ENCODE measurements at regions not wholly inside any gene's neighbourhood (a gene's known extent, or its start where the extent isn't known, plus 50 kb on each side); places are given as distances from the start of the nearest gene placed in this dataset.

DNA sequence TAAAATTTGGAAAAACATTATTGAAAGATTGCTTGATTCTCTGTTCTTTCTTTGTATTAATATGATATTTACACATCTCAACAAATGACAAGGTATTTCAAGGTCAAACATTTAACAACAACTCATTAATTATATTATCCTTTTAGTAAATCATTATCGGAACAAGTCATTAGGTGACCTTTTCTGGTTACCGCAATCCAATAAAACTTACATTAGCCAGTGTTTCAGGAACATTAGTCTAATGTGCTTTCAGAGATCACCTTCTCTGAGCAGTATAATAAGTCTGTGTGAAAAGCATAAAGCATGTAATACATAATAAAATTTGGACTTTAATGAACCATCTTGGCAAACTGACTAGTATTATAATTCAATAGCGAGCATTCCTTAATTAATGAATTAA, 1466.4 kb downstream of the FAM181B start:
- TF ChIP-seq, protein P1, sequence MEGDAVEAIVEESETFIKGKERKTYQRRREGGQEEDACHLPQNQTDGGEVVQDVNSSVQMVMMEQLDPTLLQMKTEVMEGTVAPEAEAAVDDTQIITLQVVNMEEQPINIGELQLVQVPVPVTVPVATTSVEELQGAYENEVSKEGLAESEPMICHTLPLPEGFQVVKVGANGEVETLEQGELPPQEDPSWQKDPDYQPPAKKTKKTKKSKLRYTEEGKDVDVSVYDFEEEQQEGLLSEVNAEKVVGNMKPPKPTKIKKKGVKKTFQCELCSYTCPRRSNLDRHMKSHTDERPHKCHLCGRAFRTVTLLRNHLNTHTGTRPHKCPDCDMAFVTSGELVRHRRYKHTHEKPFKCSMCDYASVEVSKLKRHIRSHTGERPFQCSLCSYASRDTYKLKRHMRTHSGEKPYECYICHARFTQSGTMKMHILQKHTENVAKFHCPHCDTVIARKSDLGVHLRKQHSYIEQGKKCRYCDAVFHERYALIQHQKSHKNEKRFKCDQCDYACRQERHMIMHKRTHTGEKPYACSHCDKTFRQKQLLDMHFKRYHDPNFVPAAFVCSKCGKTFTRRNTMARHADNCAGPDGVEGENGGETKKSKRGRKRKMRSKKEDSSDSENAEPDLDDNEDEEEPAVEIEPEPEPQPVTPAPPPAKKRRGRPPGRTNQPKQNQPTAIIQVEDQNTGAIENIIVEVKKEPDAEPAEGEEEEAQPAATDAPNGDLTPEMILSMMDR (IDR thresholded peaks at IDR 0.05 in 4 of 5, conservative IDR thresholded peaks at IDR 0.05 in 1 of 5), result no peak
- no peak for TF ChIP-seq POLR2A (IDR thresholded peaks at IDR 0.05)
- no peaks in the 10 kb centered on the region for H3K36me3 ChIP-seq
- no peak for DNase-seq
- H3K4me3 ChIP-seq, result no peak overlapping the region
- no peak for ATAC-seq
- H3K4me1 ChIP-seq, result no peaks in the 10 kb centered on the region
- intact Hi-C loops (cut with DNase I; ENCODE audit: low total_unique reads), result no loop called here
- in situ Hi-C loops (cut with MboI; ENCODE audit: low sequenced_read_pairs in 4 of 4), result no loop called here
- H3K27me3 ChIP-seq, result no peaks in the 10 kb centered on the region
- no peak overlapping the region for H3K27ac ChIP-seq
- H3K9me3 ChIP-seq, result no peaks in the 10 kb centered on the region

DNA sequence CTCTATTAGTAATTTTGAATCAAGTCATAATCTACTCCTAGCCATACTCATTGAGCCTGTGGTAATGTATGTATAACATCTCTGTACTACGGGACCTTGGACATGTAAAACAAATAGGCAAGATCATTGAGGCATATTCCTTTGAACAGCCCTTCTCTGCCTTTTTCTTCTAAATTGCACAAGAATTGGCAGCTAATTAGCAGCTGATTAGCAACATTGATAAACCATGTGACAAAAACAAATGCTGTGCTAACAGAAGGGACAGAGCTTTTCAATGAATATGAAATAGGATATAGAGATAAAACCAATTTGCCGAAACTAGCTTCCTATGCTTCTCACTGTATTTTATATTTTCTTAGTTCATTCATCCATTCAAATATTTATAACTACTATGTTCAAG, 1474.2 kb downstream of the FAM181B start:
- no peak overlapping the region for H3K4me3 ChIP-seq
- TF ChIP-seq, protein P1 (IDR thresholded peaks at IDR 0.05 in 4 of 5, conservative IDR thresholded peaks at IDR 0.05 in 1 of 5), result no peak
- no peak for TF ChIP-seq POLR2A (IDR thresholded peaks at IDR 0.05)
- H3K4me1 ChIP-seq, result no peaks in the 10 kb centered on the region
- no peak for DNase-seq
- intact Hi-C loops (cut with DNase I; ENCODE audit: low total_unique reads) (no loop called here), in situ Hi-C loops (cut with MboI; ENCODE audit: low sequenced_read_pairs in 4 of 4) (no loop called here)
- no peaks in the 10 kb centered on the region for H3K36me3 ChIP-seq
- H3K27me3 ChIP-seq, result peaks cover 0 to 3% (median 0%) of the 10 kb centered on the region in 3 donors
- no peak for ATAC-seq
- H3K9me3 ChIP-seq, result no peaks in the 10 kb centered on the region
- no peak overlapping the region for H3K27ac ChIP-seq

DNA sequence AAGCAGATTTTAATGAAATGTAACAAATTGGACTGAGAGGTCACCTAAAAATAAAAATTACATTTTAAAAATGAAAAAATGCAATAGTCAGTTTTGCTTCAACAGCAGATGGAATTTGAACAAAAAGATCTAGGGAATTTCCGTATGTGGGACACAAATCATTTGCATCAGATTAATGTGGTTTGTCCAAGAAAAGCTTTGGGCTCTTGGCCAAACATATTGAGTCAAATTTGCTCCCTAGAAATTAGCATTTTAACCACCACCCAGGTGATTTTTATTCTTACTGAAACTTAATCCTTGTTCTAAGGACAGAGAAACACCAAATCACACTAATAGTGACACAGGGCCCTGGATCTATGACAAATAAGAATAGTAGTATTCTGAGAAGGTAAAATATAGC, 1477.8 kb downstream of the FAM181B start:
- H3K27me3 ChIP-seq, result no peaks in the 10 kb centered on the region
- DNase-seq (no peak), ATAC-seq (no peak)
- intact Hi-C loops (cut with DNase I; ENCODE audit: low total_unique reads), result no loop called here
- H3K36me3 ChIP-seq, result no peaks in the 10 kb centered on the region
- in situ Hi-C loops (cut with MboI; ENCODE audit: low sequenced_read_pairs in 4 of 4), result no loop called here
- no peak overlapping the region for H3K4me3 ChIP-seq
- H3K9me3 ChIP-seq, result no peaks in the 10 kb centered on the region
- H3K4me1 ChIP-seq, result no peaks in the 10 kb centered on the region
- no peak for TF ChIP-seq POLR2A (IDR thresholded peaks at IDR 0.05)
- TF ChIP-seq, protein P1 (IDR thresholded peaks at IDR 0.05 in 4 of 5, conservative IDR thresholded peaks at IDR 0.05 in 1 of 5), result no peak
- no peak overlapping the region for H3K27ac ChIP-seq

DNA sequence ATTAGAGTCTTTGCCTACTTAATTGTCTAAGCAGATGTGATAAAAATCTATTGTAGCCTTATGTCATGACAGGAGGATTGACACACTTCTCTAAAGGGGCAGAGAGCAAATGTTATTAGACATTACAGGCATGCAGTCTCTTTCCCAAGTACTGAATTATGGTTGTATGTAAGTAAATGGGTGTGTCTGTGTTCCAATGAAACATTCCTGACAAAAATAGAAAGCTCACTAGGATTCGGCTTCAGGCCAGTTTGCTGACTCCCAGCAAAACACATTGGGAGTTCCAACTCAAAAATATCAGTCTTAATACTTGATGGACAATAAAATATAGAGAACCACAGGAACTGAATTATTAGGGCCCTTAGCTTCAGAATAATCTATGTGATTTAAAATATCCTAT, 1480.4 kb downstream of the FAM181B start:
- no peaks in the 10 kb centered on the region for H3K9me3 ChIP-seq
- intact Hi-C loops (cut with DNase I; ENCODE audit: low total_unique reads), result no loop called here
- H3K4me3 ChIP-seq, result no peak overlapping the region
- no peaks in the 10 kb centered on the region for H3K4me1 ChIP-seq
- TF ChIP-seq POLR2A (IDR thresholded peaks at IDR 0.05), result no peak
- TF ChIP-seq, protein P1 (IDR thresholded peaks at IDR 0.05 in 4 of 5, conservative IDR thresholded peaks at IDR 0.05 in 1 of 5), result no peak
- ATAC-seq, result no peak
- H3K27ac ChIP-seq, result no peak overlapping the region
- H3K27me3 ChIP-seq, result no peaks in the 10 kb centered on the region
- no peaks in the 10 kb centered on the region for H3K36me3 ChIP-seq
- in situ Hi-C loops (cut with MboI; ENCODE audit: low sequenced_read_pairs in 4 of 4), result no loop called here
- DNase-seq, result no peak

DNA sequence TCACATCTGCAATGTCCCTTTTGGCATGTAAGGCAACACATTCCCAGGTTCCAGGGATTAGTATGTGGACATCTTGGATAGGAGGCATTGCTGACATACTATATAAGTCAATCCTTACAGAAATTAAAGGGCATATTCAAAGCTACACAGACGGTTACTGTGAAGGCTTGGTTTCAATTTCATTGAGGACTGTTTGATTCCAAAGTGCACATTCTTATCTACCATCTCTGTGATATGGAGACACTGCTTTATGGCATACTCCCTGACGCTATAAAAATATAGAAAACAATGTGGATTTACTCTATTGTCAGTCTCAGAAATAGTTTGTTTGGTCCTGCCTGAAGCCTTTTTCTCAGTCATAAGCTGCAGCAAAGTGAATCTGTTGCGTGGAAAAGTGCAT, 1486.7 kb downstream of the FAM181B start:
- no peak for TF ChIP-seq POLR2A (IDR thresholded peaks at IDR 0.05)
- TF ChIP-seq, protein P1 (IDR thresholded peaks at IDR 0.05 in 4 of 5, conservative IDR thresholded peaks at IDR 0.05 in 1 of 5), result no peak
- in situ Hi-C loops (cut with MboI; ENCODE audit: low sequenced_read_pairs in 4 of 4), result no loop called here

More for the DNA sequence above, 1486.7 kb downstream of the FAM181B start:
- Histone ChIP-seq H3K27ac (no peak overlapping the region), H3K36me3 (no peaks in the 10 kb centered on the region), H3K27me3 (no peaks in the 10 kb centered on the region), H3K4me3 (no peak overlapping the region), H3K4me1 (no peaks in the 10 kb centered on the region), H3K9me3 (no peaks in the 10 kb centered on the region)
- intact Hi-C loops (cut with DNase I; ENCODE audit: low total_unique reads), result no loop called here
- ATAC-seq, result no peak
- no peak for DNase-seq

All from gastrocnemius medialis (tissue), 4 donors.